ENCODE measurements at regions not wholly inside any gene's neighbourhood (a gene's known extent, or its start where the extent isn't known, plus 50 kb on each side); places are given as distances from the start of the nearest gene placed in this dataset.
A peak's percentile ranks its signal among the peaks of the same experiment; 100 is the strongest.

DNA sequence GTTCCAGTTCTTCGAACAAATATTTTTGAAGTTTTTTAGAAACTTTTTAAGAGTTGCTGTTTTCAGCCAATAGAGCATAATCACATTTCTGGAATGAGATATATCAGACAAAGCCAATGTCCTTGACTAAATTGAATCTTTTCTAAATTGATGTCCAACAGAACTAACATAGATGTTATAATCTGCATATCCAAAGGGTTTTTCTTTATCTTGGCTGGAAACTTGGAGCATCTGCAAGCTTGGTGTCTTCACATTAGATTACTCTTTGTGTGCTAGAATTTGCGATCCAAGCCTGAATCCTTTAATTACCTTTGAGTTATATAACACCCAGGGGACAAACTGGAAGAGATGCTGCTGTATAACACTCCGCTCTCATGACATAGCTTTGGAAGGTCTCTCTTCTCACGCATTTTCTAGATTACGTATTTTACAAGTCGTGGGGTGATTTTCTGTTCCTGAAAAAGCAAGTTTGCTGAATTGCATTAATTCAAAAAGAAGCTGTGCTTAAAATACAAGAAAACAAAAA lies 64.4 kb upstream of the FUCA2 start:
- Mint-ChIP-seq H3K27me3 (ENCODE audit: low read depth) (no peaks in the 10 kb centered on the region), H3K4me1 (peaks cover 6% of the 10 kb centered on the region), H3K9me3 (no peaks in the 10 kb centered on the region), H3K27ac (peak overlapping the region; percentile 13), H3K4me3 (no peak overlapping the region), H3K36me3 (no peaks in the 10 kb centered on the region)
- TF ChIP-seq, protein P1, sequence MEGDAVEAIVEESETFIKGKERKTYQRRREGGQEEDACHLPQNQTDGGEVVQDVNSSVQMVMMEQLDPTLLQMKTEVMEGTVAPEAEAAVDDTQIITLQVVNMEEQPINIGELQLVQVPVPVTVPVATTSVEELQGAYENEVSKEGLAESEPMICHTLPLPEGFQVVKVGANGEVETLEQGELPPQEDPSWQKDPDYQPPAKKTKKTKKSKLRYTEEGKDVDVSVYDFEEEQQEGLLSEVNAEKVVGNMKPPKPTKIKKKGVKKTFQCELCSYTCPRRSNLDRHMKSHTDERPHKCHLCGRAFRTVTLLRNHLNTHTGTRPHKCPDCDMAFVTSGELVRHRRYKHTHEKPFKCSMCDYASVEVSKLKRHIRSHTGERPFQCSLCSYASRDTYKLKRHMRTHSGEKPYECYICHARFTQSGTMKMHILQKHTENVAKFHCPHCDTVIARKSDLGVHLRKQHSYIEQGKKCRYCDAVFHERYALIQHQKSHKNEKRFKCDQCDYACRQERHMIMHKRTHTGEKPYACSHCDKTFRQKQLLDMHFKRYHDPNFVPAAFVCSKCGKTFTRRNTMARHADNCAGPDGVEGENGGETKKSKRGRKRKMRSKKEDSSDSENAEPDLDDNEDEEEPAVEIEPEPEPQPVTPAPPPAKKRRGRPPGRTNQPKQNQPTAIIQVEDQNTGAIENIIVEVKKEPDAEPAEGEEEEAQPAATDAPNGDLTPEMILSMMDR (IDR thresholded peaks at IDR 0.05; ENCODE audit: unreplicated experiment), result no peak
- no peak for DNase-seq (ENCODE audit: low spot score in 2 of 2, unreplicated experiment in 2 of 2)

DNA sequence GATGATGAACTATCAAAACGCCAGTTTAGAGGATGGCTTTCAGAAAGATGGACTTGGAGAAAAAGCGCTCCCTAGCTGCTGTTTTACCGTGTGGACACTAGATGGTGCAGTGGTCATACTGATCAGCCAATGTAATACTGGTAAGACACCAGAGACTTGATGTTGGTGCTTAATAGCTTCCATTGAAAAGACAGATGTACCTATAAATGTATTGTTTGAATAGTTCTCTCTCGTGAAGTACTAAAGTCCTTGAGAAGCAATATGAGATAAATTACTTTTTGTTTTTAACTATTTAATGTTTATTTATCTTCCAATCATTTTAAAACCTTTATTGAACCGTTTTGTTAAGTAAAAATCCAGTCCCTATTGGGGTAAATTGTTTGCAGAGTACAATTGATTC lies 63.9 kb upstream of the FUCA2 start:
- no peaks in the 10 kb centered on the region for H3K27me3 Mint-ChIP-seq (ENCODE audit: low read depth)
- no peak overlapping the region for H3K27ac Mint-ChIP-seq
- no peaks in the 10 kb centered on the region for H3K36me3 Mint-ChIP-seq
- TF ChIP-seq, protein P1 (IDR thresholded peaks at IDR 0.05; ENCODE audit: unreplicated experiment), result peak; percentile 78
- no peak overlapping the region for H3K4me3 Mint-ChIP-seq
- H3K9me3 Mint-ChIP-seq, result no peaks in the 10 kb centered on the region
- DNase-seq (ENCODE audit: low spot score in 2 of 2, unreplicated experiment in 2 of 2), result peak in 1 of 2 experiments; percentile 48
- peaks cover 6% of the 10 kb centered on the region for H3K4me1 Mint-ChIP-seq

DNA sequence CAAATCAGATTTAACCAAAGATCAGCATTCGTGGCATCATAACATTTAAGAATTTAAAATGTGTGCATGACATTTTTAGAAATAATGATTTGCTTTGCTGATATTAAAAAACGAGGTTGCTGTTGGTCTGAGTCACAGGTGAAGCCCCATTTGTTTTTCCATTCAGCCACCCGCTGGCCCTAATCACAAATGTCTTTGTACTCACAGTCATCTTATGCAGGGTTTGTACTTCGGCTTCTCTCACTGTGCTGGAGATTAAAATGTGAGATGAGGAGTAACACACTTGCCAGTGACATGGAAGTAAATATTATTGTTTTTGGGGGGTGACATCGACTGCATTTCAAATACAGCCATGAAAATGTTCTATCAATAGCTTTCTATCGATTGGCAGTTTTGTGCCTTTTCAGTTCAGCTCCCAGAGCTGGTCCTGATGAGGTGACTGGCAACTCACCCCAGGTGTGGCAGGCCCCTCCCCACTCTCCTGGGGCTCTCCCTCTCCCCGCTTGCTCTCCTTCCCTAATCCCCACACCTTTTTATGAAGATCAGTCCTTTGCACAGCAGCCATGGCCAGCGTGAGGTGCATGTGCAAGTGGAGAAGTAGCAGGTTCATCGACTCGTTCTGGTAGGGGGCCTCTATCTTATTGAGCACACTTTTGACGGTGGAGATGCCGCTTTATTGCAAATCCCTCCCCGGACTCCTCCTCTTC lies 58.8 kb upstream of the FUCA2 start:
- no peaks in the 10 kb centered on the region for H3K36me3 Mint-ChIP-seq
- no peak overlapping the region for H3K4me3 Mint-ChIP-seq
- no peak for DNase-seq (ENCODE audit: low spot score in 2 of 2, unreplicated experiment in 2 of 2)
- no peaks in the 10 kb centered on the region for H3K4me1 Mint-ChIP-seq
- H3K27me3 Mint-ChIP-seq (ENCODE audit: low read depth), result no peaks in the 10 kb centered on the region
- TF ChIP-seq, protein P1 (IDR thresholded peaks at IDR 0.05; ENCODE audit: unreplicated experiment), result no peak
- no peaks in the 10 kb centered on the region for H3K9me3 Mint-ChIP-seq
- H3K27ac Mint-ChIP-seq, result no peak overlapping the region

DNA sequence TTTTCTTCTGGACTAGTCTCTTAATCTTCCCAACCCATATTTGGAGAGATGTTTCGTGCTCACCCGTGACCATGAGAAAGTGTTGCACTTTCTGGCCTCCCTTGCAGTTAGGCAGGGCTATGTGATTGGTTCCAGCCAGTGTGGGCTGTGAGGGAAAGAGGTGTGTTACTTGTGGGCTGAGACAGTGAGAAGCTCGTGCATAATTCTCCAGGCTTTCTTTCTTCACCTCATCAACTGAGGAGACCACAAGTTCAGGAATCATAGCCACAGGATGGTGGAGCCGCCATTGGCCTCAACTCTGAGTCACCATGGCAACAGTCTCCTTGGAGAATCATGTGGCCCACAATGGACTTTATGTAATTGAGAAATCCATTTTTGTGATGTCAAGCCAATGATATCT lies 57.5 kb upstream of the FUCA2 start:
- H3K4me1 Mint-ChIP-seq, result no peaks in the 10 kb centered on the region
- no peak overlapping the region for H3K4me3 Mint-ChIP-seq
- TF ChIP-seq, protein P1 (IDR thresholded peaks at IDR 0.05; ENCODE audit: unreplicated experiment), result no peak
- no peaks in the 10 kb centered on the region for H3K9me3 Mint-ChIP-seq
- no peak overlapping the region for H3K27ac Mint-ChIP-seq
- no peaks in the 10 kb centered on the region for H3K27me3 Mint-ChIP-seq (ENCODE audit: low read depth)
- no peaks in the 10 kb centered on the region for H3K36me3 Mint-ChIP-seq
- DNase-seq (ENCODE audit: low spot score in 2 of 2, unreplicated experiment in 2 of 2), result no peak

DNA sequence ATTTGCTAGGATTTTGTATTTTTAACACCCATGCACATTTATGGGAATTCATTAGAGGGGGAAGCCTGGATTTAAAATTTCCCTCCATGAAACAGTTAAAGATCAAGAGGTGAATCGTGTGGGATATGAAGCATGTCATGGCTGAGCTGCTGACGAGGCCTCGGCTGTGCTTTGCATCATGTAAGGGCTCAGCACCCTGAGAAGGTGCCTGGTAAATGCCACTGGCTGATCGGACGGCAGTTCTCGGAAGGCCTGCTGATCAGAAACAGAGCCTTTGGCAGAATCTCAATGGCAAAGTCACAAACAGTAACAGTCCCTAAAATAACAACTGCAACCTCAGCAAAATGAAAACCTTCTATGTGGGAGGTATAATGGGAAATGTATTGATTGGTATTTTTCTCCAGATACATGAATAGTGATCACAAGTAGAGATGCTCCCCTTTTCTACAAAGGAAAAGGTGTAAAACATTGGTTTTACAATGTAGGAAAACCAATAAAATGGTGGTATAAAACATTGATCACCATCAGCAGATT lies 53.0 kb upstream of the FUCA2 start:
- TF ChIP-seq, protein P1 (IDR thresholded peaks at IDR 0.05; ENCODE audit: unreplicated experiment), result no peak
- Mint-ChIP-seq H3K36me3 (no peaks in the 10 kb centered on the region), H3K4me1 (no peaks in the 10 kb centered on the region), H3K27me3 (ENCODE audit: low read depth) (no peaks in the 10 kb centered on the region), H3K9me3 (no peaks in the 10 kb centered on the region), H3K4me3 (no peak overlapping the region), H3K27ac (no peak overlapping the region)
- no peak for DNase-seq (ENCODE audit: low spot score in 2 of 2, unreplicated experiment in 2 of 2)

All from mesothelial cell of epicardium (in vitro differentiated cells).